ENCODE measurements at regions not wholly inside any gene's neighbourhood (a gene's known extent, or its start where the extent isn't known, plus 50 kb on each side); places are given as distances from the start of the nearest gene placed in this dataset.

DNA sequence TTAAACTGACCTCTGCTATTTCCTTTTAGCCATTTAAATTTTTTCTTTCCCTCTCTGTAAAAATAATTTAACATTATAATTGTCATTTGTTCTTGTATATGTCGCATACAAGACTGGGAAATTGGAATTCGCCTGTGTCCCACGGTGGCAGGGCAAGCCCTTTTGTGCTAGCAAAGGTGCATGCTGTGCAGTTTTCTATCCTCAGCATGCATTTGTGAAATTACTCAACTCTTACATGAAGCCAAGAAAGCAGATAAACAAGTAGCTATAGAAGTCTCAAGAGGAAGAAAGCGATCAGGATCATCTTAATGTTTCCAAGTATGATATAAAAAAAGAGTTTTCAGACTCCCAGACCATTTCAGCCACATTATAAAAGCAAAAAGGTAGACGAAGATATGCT lies 392.6 kb upstream of the CHST9 start:
- in situ Hi-C loops (cut with MboI) = no loop called here
- ChIA-PET POLR2A (no interaction called here), CTCF (no interaction called here), RAD21 (ENCODE audit: unreplicated experiment) (no interaction called here), SMC1A (ENCODE audit: uncharacterized antibody, unreplicated experiment) (no interaction called here)
- Histone ChIP-seq H3K27ac (ENCODE audit: control insufficient read depth, insufficient read depth) (no peak overlapping the region), H3K4me2 (ENCODE audit: control insufficient read depth, insufficient read depth) (no peak overlapping the region), H3K36me3 (ENCODE audit: control insufficient read depth in 2 of 2, insufficient read depth in 2 of 2, low read length in 1 of 2) (no peaks in the 10 kb centered on the region), H3K4me1 (ENCODE audit: control insufficient read depth, insufficient read depth, low read length) (no peaks in the 10 kb centered on the region), H3K9me3 (replicated peaks; ENCODE audit: control insufficient read depth, insufficient read depth, low read length) (no peaks in the 10 kb centered on the region), H3K9ac (ENCODE audit: control insufficient read depth, insufficient read depth, low read length) (no peak overlapping the region), H4K20me1 (ENCODE audit: control insufficient read depth, insufficient read depth) (no peaks in the 10 kb centered on the region), H3K27me3 (replicated peaks in 1 of 2; ENCODE audit: control insufficient read depth in 2 of 2, insufficient read depth in 2 of 2, low read length in 1 of 2) (no peaks in the 10 kb centered on the region), H3K4me3 (no peak overlapping the region), H3K79me2 (ENCODE audit: control insufficient read depth, insufficient read depth, low read length) (no peaks in the 10 kb centered on the region), H2AFZ (ENCODE audit: control insufficient read depth, low read depth, low read length) (no peak overlapping the region)
- FAIRE-seq = no peak
- intact Hi-C loops (cut with micrococcal nuclease; ENCODE audit: unreplicated experiment) = no loop called here
- WGBS (ENCODE audit: insufficient coverage, insufficient replicate concordance, low lambda C conversion rate, missing lambda C conversion rate) = 9% methylated on average over 5 of the region's 5 CpGs
- TF ChIP-seq EGR1 (IDR thresholded peaks at IDR 0.05; ENCODE audit: borderline replicate concordance in 1 of 2, low read depth in 2 of 2, low read length in 2 of 2) (no peak), IKZF2 (IDR thresholded peaks at IDR 0.05) (no peak), RCOR1 (conservative IDR thresholded peaks at IDR 0.05; ENCODE audit: low read depth, low read length) (no peak), BCL11A (IDR thresholded peaks at IDR 0.05; ENCODE audit: low read depth, low read length) (no peak), PAX5 (IDR thresholded peaks at IDR 0.05; ENCODE audit: borderline replicate concordance, low read depth, low read length) (no peak), RELA (IDR thresholded peaks at IDR 0.05; ENCODE audit: borderline replicate concordance, partially characterized antibody) (no peak), SPI1 (IDR thresholded peaks at IDR 0.05; ENCODE audit: borderline replicate concordance, insufficient read depth, low read depth, low read length) (no peak)
- TF ChIP-seq, protein P1, sequence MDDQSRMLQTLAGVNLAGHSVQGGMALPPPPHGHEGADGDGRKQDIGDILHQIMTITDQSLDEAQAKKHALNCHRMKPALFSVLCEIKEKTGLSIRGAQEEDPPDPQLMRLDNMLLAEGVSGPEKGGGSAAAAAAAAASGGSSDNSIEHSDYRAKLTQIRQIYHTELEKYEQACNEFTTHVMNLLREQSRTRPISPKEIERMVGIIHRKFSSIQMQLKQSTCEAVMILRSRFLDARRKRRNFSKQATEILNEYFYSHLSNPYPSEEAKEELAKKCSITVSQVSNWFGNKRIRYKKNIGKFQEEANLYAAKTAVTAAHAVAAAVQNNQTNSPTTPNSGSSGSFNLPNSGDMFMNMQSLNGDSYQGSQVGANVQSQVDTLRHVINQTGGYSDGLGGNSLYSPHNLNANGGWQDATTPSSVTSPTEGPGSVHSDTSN (IDR thresholded peaks at IDR 0.05; ENCODE audit: insufficient replicate concordance, low read depth, low read length) = no peak
- TF ChIP-seq, protein P2, sequence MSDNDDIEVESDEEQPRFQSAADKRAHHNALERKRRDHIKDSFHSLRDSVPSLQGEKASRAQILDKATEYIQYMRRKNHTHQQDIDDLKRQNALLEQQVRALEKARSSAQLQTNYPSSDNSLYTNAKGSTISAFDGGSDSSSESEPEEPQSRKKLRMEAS (IDR thresholded peaks at IDR 0.05; ENCODE audit: low read depth, low read length) = no peak
- TF ChIP-seq, protein P3, sequence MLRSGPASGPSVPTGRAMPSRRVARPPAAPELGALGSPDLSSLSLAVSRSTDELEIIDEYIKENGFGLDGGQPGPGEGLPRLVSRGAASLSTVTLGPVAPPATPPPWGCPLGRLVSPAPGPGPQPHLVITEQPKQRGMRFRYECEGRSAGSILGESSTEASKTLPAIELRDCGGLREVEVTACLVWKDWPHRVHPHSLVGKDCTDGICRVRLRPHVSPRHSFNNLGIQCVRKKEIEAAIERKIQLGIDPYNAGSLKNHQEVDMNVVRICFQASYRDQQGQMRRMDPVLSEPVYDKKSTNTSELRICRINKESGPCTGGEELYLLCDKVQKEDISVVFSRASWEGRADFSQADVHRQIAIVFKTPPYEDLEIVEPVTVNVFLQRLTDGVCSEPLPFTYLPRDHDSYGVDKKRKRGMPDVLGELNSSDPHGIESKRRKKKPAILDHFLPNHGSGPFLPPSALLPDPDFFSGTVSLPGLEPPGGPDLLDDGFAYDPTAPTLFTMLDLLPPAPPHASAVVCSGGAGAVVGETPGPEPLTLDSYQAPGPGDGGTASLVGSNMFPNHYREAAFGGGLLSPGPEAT (IDR thresholded peaks at IDR 0.05; ENCODE audit: low read depth) = no peak
- no peak for ATAC-seq
- DNase-seq (ENCODE audit: low read depth, low spot score) = no peak
- no TSS peak for BruUV-seq (replicated peaks)

Measured in GM12878 (cell line).